ENCODE measurements at regions not wholly inside any gene's neighbourhood (a gene's known extent, or its start where the extent isn't known, plus 50 kb on each side); places are given as distances from the start of the nearest gene placed in this dataset.
A peak's percentile ranks its signal among the peaks of the same experiment; 100 is the strongest.
"Not testable (repeated sequence)": the region's sequence is repeated elsewhere in the genome, so short reads cannot be mapped to it uniquely, and the experiment has no call there.

DNA sequence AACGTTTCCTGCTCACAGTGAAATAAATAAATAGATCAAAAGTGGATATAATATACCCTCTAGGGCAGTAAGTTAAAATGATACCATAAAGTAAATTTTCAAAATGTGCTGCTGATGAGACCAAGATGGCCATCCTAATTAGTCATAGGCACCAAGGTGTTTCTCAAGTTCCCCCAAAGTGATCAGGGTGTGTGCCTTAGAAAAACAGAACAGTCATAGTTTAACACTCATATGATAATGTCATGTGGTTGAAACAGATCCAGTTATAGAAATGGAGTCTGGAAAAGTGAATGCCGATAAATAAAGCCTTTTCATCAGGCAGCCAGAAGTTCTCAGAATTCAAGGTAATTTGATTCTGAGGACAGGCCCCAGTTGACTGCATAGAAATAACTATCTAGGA is 161.5 kb upstream of the CDKN2B start:
- no peak for DNase-seq (ENCODE audit: low read depth, low spot score)

DNA sequence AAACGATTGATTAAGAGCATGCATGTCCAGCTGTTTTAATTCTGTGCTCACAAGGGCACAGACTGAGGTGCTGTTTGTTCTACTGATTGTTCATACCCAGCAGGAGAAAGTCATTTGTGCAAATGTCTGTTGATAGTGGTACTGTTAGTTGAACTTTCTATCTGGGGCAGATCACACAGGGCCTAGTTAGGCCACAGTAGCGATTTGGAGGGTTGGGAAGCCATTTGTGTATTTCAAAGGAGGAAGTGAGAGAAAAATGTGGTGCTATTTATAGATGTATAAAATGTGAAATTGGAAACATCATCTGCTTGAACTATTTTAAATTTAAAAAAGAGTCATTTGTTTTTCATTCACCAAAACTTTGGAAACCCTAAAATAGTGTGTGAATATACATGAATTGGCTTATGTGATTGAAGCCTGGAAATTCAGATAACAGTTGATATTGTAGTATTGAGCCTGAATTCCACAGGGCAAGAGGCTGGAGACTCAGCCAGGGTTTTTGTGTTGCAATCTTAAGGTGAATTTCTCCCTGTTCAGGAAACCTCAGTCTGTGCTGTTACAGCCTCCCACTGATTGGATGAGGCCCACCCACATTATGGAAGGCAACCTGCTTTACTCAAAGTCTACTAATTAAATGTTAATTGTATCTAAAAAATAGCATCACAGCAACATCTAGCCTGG is 162.0 kb upstream of the CDKN2B start:
- DNase-seq (ENCODE audit: low read depth, low spot score): no peak

DNA sequence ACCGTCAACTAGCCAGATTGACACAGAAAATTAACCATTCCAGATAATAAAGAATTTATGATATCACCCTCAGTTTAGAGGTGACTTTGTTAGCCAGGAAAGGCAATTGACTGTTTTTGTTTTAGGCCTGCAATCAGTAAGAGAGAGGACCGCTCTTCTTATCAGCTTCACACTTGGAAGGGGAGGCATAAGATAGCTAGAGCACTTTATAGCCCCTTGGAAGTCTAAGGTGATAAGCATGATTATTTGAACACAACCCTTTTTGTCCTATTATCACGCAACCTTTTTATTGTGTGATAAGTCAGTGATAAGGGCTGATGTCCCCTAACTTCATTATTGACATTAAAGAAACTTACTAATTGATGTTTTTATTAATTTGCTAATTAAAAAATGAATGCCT is 162.6 kb upstream of the CDKN2B start:
- DNase-seq (ENCODE audit: low read depth, low spot score): no peak

DNA sequence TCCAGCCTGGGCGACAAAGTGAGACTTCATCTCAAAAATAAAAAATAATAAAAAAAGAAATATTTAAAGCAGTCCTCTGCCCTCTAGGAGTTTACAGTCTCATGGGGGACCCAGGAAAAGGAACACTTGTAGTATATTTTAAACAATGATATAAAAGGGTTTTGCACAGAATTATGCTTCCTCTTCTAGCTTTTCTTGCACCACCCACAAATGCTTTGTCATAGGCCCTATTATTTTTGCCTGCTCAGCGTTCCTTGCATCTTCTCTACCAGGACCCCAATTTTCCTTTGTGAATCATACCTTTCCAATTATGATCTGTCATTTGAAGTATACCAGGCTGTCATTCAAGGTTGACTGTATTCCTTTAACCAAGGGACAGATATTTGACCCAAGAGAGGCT is 164.8 kb upstream of the CDKN2B start:
- no peak for DNase-seq (ENCODE audit: low read depth, low spot score)

GRCh38 chr9:22175972-22176545 is 167.0 kb upstream of the CDKN2B start:
- no peak for DNase-seq (ENCODE audit: low read depth, low spot score)

DNA sequence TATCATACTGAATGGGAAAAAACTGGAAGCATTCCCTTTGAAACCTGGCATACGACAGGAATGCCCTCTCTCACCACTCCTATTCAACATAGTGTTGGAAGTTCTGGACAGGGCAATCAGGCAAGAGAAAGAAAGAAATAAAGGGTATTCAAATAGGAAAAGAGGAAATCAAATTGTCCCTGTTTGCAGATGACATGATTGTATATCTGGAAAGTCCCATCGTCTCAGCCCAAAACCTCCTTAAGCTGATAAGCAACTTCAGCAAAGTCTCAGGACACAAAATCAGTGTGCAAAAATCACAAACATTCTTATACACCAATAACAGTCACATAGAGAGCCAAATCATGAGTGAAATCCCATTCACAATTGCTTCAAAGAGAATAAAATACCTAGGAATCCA is 171.9 kb upstream of the CDKN2B start:
- DNase-seq (ENCODE audit: low read depth, low spot score): not testable (repeated sequence)

- DNase-seq (ENCODE audit: low read depth, low spot score): no peak
Measured at GRCh38 chr9:22189471-22189870, 180.4 kb upstream of the CDKN2B start.

DNA sequence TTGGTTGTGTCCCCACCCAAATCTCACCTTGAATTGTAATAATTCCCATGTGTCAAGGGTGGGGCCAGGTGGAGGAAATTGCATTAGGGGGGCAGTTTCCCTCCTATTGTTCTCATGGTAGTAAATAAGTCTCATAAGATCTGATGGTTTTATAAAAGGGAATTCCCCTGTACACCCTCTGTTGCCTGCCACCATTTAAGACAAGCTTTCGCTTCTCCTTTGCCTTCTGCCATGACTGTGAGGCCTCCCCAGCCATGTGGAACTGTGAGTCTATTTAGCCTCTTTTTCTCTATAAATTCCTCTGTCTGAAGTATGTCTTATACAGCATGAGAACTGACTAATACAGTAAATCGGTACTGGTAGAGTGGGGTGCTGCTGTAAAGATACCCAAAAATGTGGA is 187.9 kb upstream of the CDKN2B start:
- DNase-seq (ENCODE audit: low read depth, low spot score): not testable (repeated sequence)

DNA sequence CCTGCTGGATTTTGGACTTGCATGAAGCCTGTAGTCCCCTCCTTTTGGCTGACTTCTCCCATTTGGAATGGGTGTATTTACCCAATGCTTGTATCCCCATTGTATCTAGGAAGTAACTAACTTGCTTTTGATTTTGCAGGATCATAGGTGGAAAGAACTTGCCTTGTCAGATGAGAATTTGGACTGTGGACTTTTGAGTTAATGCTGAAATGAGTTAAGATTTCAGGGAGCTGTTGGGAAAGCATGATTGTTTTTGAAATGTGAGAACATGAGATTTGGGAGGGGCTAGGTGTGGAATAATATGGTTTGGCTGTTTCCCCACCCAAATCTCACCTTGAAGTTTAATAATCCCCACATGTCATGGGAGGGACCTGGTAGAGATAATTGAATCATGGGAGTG is 189.6 kb upstream of the CDKN2B start:
- DNase-seq (ENCODE audit: low read depth, low spot score): no peak

- DNase-seq (ENCODE audit: low read depth, low spot score): no peak
Measured at GRCh38 chr9:22201256-22201655, 192.2 kb upstream of the CDKN2B start.

GRCh38 chr9:22203371-22204138 is 194.4 kb upstream of the CDKN2B start:
- DNase-seq (ENCODE audit: low read depth, low spot score): peak; percentile 24

DNA sequence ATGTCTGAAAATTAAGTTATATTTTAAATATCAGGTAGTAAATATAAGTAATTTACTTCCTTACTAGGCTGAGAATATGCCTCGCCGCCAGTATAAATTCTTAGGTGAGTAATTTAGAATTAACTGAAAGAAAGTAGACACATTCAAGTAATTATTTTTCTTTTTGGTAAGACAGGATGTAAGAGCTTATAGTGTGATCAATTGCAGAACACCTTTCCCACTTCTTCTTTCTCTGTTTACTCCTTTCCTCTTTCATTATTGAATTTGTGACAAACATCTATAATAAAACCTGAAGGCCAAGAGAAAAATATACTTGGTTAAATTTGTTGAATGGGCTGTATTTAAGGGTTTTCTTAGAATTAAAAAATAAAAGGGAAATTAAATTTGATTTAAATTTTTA is 195.1 kb upstream of the CDKN2B start:
- DNase-seq (ENCODE audit: low read depth, low spot score): no peak

GRCh38 chr9:22206833-22207232 is 197.7 kb upstream of the CDKN2B start:
- peak; percentile 22 for DNase-seq (ENCODE audit: low read depth, low spot score)

GRCh38 chr9:22208846-22209585 is 199.9 kb upstream of the CDKN2B start:
- DNase-seq (ENCODE audit: low read depth, low spot score): peak; percentile 41

DNA sequence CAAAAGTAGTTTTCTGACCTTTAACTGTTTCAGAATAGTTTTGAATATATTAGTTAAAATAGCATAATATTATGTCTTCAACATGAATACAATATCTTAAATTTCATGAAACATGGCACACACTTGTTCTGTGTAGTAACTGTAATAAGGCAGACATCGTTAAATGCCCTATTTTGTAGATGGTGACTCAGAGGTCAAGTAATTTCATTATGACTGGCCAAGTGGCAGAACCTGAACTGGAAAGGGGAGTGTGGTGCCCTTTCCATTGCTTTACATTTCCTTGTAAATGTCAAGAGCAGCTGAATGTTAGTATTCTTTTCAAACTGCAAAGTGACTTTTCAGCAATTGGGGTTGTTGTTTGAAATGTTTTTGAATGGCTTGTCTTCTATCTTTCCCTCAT is 201.2 kb upstream of the CDKN2B start:
- no peak for DNase-seq (ENCODE audit: low read depth, low spot score)

GRCh38 chr9:22210936-22211335 is 201.8 kb upstream of the CDKN2B start:
- peak; percentile 41 for DNase-seq (ENCODE audit: low read depth, low spot score)

GRCh38 chr9:22211588-22212360 is 202.7 kb upstream of the CDKN2B start:
- DNase-seq (ENCODE audit: low read depth, low spot score): peak; percentile 94

GRCh38 chr9:22214021-22214420 is 204.9 kb upstream of the CDKN2B start:
- no peak for DNase-seq (ENCODE audit: low read depth, low spot score)

DNA sequence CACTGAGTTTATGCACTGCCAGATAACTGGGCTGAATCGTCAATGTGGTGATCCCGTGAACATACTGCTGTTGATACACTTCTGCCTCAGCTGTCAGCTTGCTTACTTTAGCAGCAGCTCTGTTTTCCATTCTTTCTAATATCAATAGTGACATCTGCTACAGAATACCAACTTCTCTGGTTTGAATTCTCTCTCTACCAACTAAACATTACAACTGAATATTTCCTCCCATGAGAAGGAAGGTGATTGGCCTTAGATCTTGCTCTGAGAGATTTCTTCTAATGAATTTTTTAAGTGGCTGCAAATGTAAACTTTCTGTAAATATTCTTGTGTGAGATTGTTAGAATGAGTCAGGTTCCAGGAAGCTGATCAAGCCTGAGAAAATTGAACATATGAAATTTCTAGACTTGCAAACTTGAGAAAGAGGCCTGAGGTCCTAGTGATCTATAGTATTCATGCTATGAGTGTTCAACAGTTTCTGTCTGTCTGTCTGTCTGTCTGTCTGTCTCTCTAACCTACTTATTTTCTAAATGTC is 205.5 kb upstream of the CDKN2B start:
- peak; percentile 14 for DNase-seq (ENCODE audit: low read depth, low spot score)

GRCh38 chr9:22215521-22215920 is 206.4 kb upstream of the CDKN2B start:
- DNase-seq (ENCODE audit: low read depth, low spot score): no peak

GRCh38 chr9:22216730-22217172 is 207.6 kb upstream of the CDKN2B start:
- peak; percentile 35 for DNase-seq (ENCODE audit: low read depth, low spot score)
